Astrocyte of the spinal cord (primary cell): ENCODE measurements at regions not wholly inside any gene's neighbourhood (a gene's known extent, or its start where the extent isn't known, plus 50 kb on each side); places are given as distances from the start of the nearest gene placed in this dataset.

Experiments
- DNase-seq: peaks from one replicate; pipeline ENCODE4 v3.0.0; 2011; ENCODE audit warnings: low read depth, low spot score
- H3K4me3 ChIP-seq: 2 replicates; pipeline ENCODE4 v1.5.1; 2011; ENCODE audit warnings: low read depth, mild to moderate bottlenecking, low read length, moderate library complexity
- in situ Hi-C: cut with HindIII; loops from 2 replicates; pipeline ENCODE4 v1.10.0; 2017; ENCODE audit warnings: low sequenced_read_pairs
- TF ChIP-seq, protein P1 (sequence below): IDR thresholded peaks from 2 replicates; pipeline ENCODE4 v1.5.1; 2012; ENCODE audit warnings: low read depth, mild to moderate bottlenecking, low read length, inconsistent platforms

DNA sequence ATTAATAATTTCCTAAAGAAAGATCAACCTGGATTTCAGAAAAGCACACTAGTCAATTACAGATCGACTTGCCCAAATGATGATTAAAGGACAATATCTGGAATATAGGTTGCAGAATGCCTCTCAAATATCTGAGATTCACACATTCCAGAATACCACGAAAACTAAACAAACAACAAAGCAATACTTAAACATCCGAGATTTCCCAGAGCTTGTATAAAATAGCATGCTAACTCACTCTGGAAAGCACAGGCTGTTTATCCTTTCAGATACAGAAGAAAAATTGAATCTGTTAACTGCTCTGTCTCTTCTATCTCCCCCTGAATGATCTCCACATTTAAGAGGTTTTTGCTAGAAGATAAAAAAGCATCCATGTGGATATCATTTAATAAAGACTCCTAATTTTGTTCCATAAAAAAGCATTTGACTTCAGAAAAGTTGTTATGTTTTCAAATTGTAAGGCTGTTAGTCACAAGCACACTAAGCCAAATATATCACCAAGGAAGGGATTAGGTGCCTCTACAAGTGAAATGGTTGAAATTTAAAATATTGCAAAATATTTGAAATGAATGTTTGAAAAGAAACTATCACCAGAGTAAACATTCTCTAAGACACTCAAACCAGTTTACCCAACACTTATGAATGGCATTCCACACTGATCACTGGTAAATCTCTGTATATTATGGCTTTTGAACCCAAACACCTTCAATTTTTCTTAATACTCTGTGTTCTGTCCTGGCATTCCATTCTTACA is 865.1 kb upstream of the ADAMTS5 start:
- TF ChIP-seq, protein P1, sequence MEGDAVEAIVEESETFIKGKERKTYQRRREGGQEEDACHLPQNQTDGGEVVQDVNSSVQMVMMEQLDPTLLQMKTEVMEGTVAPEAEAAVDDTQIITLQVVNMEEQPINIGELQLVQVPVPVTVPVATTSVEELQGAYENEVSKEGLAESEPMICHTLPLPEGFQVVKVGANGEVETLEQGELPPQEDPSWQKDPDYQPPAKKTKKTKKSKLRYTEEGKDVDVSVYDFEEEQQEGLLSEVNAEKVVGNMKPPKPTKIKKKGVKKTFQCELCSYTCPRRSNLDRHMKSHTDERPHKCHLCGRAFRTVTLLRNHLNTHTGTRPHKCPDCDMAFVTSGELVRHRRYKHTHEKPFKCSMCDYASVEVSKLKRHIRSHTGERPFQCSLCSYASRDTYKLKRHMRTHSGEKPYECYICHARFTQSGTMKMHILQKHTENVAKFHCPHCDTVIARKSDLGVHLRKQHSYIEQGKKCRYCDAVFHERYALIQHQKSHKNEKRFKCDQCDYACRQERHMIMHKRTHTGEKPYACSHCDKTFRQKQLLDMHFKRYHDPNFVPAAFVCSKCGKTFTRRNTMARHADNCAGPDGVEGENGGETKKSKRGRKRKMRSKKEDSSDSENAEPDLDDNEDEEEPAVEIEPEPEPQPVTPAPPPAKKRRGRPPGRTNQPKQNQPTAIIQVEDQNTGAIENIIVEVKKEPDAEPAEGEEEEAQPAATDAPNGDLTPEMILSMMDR: no peak
- no peak overlapping the region for H3K4me3 ChIP-seq
- in situ Hi-C loops: no loop called here
- peak; percentile 23 for DNase-seq

DNA sequence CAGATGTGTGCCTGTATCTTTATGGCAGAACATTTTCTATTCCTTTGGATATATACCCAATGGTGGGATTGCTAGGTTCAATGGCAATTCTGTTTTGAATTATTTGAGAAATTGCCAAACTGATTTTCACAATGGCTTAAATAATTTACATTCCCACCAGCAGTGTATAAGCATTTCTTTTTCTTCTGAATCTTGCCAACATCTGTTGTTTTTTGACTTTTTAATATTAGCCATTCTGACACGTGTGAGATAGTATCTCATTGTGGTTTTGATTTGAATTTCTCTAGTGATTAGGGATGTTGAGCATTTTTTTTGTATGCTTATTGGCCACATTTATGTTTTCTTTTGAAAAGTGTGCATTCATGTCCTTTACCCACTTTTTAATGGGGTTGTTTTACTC is 864.3 kb upstream of the ADAMTS5 start:
- TF ChIP-seq, protein P1: no peak
- no peak overlapping the region for H3K4me3 ChIP-seq
- no peak for DNase-seq
- in situ Hi-C loops: no loop called here

DNA sequence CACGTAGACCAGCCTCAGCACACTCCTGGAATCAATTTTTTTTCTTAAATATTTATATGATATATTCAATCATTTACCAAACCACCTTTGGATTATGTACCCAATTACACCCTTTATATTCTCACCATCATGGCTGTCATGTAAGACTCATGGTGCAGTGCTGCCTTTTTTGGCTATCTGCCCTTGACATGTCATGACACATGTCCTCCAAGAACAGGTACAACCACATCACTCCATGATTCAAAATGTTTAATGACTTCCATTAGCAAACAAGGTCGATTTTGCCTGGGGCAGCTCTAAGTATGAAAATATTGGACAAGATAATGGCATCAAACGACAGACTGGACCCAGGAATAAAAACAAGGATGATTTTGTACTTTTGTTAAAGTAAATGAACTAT is 861.1 kb upstream of the ADAMTS5 start:
- no peak overlapping the region for H3K4me3 ChIP-seq
- no peak for DNase-seq
- in situ Hi-C loops: no loop called here
- TF ChIP-seq, protein P1: no peak

DNA sequence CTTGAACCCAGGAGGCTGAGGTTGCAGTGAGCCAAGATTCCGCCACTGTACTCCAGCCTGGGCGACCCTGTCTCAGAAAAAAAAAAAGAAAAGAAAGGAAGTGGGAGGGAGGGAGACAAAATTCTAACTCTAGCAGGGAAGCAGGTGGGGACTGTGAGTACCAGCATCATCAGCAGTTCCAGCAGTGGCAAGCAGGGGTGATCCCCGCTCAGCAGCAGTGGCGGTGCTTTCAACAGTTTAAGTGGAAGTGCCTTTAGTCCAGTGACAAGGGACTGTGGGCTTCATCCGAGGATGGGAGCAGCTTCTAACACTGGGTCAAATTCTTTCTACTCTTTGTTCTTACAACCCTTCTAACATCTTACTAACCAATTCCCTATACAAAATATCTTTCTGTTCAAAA is 858.1 kb upstream of the ADAMTS5 start:
- H3K4me3 ChIP-seq: no peak overlapping the region
- TF ChIP-seq, protein P1: no peak
- in situ Hi-C loops: no loop called here
- no peak for DNase-seq

DNA sequence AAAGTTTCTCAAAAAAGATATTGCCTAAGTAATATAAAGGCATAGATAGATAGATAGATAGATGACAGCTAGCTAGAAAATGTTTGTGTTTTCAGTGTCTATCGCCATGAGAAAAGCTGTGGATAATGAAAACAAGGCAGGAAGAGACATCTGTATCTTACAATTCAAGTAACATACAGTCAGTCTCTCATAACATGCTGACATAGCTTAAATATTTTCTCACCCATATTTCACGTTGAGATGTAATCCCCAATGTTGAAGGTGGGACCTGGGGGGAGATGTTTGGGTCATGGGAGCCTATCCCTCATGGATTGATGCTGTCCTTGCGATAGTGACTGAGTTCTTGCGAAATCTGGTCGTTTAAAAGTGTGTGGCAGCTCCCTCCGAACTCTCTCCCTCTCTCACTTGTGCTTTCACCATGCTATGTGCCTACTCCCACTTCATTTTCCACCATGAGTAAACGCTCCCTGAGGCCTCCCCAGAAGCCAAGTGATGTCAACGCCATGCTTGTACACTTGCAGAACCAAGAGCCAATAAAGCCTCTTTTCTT is 856.8 kb upstream of the ADAMTS5 start:
- DNase-seq: no peak
- TF ChIP-seq, protein P1: no peak
- H3K4me3 ChIP-seq: no peak overlapping the region
- in situ Hi-C loops: no loop called here

DNA sequence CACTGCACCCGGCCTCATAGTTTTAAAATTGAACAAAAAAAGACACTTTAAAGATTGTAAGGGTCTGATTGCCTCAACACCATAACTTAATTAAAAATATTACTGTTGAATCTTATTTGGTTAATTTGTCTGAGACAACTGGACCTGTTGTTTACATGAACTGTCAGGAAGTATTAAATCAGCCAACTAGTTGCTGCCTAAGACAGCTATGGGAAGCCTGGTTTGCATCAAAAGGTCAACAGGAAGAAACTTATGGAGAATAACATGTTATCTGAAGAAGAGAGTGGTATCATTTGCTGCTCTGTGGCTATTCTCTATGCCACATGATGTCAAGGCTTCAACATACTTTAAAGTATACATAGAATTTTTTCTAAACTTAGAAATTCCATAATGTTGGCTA is 853.5 kb upstream of the ADAMTS5 start:
- H3K4me3 ChIP-seq: no peak overlapping the region
- in situ Hi-C loops: no loop called here
- no peak for DNase-seq
- TF ChIP-seq, protein P1: no peak
